GM19397 (cell line): ENCODE measurements at regions not wholly inside any gene's neighbourhood (a gene's known extent, or its start where the extent isn't known, plus 50 kb on each side); places are given as distances from the start of the nearest gene placed in this dataset.

Experiments used
- ATAC-seq: cut with Tn5 transposase; IDR thresholded peaks from one replicate; pipeline ENCODE4 v1.9.1; 2021; ENCODE audit warnings: mild to moderate bottlenecking, moderate library complexity; ENCODE audit not compliant: unreplicated experiment

DNA sequence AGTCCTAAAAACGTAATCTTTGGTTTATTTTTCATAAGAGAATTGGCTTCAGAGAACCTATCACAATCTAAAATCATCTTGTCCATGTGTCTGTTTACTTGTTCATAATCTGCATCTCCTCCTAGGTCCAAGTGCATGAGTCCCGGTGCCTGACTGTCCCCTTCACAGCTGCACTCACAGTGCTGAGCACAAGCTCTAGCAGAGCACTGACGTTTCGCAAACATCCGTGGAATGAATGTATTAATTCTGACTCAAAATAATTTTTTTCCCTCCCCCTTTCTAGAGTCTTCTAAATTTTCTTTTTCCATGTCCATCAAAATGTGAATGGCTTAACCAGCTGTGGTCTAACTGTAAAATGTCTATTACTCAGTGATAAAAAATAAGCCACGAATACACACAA lies 245.5 kb upstream of the TSHZ3 start:
- ATAC-seq: no peak

DNA sequence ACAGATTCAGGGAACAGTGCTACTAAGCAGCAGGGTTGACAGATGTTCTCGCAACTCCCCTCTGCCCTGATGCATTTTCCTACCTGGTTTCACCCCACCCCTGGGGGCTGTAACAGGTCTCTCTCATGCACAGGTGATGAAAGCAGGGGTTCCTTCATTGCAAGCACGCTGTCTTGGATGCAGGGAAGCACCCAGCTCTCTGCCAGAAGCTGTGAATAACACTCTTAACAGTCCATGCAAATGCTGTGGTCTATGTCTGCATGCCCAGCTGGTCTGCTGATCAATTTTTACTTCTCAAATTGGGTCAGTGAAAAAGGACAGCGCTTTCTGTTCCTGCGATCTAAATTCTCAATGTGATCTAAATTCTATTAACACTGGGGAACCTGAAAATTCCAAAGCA lies 246.3 kb upstream of the TSHZ3 start:
- no peak for ATAC-seq

DNA sequence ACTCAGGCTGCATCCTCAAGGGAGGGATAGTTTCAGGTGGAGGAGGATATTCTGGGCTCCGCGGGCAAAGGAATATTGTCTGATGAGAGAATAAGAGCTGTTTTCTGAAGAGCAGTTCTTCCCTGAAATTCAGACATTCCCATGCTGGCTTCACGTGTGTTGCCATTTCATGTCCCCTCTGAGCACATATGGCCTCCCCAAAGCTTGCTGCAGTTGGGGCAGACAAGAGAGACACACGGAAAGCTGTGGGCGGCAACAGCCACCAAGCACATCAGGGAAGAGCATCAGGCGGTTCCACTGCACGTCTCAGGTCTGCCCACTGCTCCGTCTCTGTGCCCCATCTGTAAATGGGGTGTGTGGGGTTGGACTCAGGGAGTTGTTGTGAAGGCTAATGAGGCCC lies 247.5 kb upstream of the TSHZ3 start:
- no peak for ATAC-seq

DNA sequence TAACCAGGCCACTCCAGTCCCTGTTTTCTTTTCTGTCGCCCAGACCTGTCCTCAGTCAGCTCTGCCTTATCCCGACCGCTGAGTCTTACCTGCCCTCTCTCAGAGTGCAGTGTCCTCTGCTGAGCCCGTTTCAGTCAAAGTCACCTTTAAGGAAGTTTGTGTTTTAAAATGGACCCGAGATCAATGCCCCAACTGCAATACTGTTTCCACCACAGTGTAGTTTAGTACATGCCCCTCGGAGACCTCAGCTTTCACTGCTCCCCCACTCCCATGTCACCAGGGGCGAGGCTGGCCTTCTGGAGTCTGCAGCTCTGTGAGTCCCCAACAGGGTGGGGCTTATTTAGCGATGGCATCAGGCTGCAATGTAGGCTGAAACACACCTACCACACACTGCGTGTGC lies 248.4 kb upstream of the TSHZ3 start:
- no peak for ATAC-seq

DNA sequence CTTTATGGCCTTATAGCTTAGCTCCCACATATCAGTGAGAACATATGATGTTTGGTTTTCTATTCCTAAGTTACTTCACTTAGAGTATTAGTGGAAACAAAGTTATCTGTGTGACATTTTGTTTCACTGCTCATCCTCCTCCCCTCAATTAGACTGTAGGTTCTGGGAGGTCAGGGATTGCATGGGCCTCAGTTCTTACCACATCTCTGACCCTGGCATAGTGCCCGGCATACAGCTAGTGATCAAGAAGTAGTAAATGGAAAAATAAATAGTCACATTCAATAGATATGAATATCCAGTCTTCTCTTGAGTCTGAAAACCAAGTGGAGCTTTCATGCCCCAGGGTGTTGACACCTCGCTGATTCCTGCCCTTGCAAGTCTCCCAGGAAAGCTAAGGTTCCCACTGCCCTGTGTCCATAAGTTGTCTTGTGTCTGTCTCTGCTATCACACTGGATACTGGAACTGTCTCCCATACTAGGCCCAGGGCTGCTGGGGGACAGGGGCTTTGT lies 249.5 kb upstream of the TSHZ3 start:
- ATAC-seq: no peak

DNA sequence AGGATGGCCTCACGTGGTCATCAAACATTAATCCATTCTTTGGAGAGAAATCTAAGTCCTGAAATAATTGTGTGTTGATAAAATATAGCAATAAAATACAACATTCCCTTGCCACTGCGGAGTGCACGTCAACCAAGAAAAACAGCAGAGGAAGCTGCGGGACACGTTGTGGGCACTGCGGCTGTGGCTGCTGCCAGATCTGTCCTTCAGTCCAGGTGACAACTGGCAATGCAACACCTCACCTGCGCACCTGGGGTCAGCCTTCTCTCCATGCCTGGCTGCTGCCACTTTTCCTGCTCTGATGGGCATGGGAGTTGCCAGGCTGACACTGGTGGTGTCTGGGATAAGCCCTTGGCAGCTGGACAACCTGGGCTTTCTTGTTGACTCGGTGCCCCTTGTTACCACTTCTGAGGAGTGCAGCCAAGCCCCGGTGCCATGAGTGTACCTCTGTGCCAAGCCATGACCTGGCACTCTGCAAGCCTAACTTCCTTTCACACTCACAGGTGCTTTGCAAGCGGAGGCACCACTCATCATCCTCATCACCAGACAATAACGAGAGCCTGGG lies 251.6 kb upstream of the TSHZ3 start:
- no peak for ATAC-seq

DNA sequence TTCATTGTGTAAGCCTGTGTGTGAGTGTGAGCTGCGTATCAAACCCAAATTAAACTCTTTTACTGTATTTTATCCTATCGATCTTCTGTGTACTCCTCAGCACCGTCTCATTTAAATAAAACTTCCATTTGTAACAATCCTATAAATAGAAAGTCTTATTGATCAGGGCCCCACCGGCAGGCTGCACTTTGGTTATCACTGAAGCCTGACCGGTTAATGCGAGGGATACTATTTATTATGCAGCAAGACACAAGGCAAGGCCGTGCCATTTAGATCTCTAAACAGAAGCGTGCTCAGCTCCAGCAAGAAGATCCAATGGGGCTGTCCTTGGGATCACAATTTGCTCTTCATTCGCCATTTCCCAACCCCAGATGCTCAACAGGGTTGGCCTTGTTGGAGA lies 252.6 kb upstream of the TSHZ3 start:
- no peak for ATAC-seq

DNA sequence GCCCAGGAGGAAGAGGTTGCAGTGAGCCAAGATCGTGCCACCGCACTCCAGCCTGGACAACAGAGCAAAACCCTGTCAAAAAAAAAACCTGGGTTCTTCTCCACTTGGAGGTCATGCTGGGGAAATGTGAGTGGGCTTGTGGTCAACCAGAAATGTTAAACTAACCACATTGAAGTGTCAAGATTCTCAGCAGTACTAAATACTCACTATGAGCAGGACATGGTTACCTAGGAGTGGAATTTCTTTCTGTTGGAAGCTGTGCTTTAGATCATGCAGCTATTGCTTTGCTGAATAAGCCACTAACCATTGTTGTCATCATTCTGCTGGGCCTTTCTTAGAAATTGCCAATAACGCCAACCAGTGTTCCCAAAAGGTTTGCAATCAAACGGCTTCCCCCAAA lies 253.3 kb upstream of the TSHZ3 start:
- no peak for ATAC-seq

DNA sequence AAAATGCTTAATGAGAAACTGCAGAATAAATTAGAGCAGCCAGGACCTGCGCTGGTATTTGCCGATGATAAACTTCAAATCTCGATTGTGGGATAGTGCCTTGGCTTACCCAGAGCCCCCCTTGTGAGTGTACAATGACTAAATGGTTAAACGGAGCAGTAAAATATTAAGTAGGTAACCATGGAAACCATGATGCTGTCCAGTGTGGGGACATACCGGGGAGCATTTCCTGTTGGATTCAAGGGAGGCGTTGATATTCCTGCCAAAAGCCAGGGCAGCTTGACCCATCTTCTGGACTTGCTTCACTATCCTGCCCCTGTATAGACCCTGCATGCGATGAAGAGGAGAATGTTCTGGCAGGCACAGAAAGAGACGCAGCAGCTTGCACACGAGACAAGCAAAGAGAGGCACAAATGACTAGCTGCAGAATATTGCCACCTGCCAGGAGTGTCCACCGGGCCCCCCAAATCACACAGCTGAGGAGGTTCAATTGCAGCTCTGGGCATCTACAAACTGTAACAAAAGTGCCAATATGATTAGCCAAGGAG lies 255.3 kb upstream of the TSHZ3 start:
- ATAC-seq: no peak

DNA sequence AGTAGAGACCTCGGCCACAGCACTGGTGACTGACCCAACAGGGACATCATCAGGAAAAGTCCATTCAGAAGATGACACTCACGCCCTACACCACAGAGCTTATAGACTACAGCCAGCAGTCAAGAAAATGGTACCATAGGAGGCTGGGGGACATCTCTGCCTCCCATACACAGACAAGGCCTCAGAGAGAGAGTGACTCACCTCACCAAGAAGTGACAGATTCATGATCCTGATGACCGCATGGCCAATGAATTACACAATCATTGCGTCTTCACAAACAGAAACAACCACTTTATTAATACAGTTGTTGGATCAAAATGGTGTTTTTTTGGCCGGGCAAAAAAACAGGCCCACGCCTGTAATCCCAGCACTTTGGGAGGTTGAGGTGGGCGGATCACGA lies 260.8 kb upstream of the TSHZ3 start:
- no peak for ATAC-seq

DNA sequence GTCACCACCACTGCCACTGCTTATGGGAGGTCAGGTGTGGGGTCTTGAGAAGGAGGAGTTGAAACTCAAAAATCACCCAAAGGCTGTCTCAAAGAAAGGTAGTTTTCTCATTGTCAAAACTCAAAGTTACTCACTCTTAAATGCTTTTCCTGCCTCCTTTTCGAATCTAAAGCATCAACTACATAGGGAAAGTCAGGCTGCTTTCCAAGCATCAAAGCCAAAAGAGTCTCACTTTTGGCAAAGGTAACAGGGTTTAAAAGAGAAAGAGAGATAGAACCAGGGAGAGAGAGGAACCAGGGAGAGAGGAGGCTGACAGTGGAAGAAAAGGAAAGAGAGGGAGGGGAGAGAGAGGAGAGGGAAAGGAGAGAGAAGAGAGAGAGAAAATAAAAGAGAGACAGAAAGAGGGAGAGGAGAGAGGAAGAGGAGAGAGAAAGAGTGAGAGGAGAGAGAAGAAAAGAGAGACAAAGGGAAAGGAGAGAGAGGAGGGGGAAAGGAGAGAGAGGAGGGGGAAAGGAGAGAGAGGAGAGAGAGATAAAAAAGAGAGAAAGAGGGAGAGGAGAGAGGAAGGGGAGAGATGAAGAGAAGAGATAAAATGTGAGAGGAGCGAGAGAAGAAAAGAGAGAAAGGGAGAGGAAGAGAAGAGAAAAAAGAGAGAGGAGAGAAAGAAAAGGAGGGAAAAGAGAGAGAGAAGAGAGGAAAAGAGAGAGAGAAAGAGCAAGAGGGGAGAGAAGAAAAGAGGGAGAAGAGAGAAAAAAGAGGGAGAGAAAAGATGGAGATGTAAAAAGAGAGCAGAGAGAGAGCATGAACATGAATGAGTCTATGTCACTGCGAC lies 262.0 kb upstream of the TSHZ3 start:
- ATAC-seq: no peak

DNA sequence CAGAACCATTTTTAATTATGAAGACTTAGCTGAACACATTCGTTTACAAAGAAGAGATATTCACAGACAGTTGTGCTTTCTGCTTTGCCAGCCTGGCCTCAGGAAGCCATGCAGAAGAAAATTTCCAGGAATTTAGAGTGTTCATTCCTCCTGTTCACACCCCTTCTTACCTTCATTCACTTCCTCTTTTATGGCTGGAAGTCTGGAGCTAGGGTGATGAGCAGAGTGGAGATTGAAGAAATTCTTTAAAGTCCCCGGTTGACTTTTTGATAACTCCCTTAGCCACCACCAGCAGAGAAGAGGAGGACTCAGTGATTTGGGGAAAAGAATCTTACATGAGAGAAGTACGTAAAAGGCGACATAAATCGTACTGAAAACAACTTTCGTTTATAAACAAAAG lies 263.6 kb upstream of the TSHZ3 start:
- ATAC-seq: no peak

DNA sequence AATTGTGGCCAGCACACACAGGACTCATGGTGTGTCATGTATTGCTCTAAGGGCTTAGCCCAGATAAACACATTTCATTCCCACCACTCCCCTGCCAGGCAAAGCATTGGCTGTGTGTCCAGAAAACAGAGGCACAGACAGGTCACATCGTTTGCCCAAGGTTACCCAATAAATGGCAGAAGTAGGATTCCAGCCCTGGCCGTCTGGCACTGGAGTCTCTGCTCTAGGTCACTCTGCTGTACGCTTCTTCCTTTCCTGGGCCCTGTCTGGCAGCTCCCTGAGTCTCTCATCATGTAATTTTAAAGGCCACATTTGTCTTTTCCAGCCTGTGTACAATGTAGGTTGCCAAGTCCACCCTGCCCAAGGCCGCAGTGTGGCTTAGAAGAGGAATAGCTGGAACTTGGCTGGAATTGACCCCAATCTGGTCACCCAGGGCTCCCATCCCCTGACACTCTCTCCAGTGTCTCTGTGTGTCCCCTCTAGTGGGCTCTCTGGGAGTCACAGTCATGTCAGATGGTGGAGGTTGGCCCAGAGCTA lies 264.5 kb upstream of the TSHZ3 start:
- ATAC-seq: no peak

DNA sequence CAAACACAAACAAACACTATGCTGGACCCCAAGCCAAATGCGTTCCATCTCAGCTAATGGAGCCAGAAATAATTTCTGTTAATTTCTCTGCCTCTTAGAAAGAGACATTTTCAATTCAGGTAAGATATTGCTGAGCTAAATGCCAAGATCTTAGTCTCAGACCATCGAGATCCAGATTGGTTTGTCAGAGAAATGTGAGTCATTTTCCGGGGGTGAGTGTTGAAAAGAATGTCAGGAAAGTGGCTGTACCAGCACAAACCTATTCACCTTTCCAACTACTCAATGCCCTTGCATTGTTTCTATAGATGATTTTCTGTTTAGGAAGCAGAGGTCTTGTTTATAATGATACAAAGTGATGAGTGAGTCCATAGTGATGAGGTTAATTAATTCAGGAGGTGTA lies 266.8 kb upstream of the TSHZ3 start:
- ATAC-seq: no peak

DNA sequence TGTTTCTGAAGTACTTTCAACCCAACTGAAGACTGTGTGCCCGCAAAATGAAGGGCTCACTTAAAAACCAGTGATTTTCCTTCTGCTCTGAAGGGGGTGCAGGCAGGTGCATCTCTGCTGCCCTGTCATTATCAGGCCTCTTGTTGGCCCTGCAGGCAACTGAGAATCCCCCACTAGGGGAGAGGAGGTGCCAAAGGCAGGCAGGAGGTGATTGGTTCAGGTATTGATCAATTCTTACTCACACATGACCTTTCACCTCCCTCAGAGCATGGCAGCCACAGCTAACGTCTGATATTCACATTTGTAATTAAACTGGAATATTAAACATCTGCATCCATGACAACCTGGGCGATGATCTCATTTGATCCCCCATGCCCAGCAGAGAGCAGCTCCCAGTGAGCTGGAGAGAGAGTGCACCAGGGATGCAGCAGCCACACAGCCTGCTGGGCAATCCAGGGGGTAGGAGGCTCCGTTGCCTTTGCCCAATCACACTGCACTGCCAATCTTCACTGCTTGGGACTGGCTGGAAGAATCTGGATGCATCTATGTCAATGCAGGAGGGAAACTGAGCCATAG lies 267.9 kb upstream of the TSHZ3 start:
- ATAC-seq: no peak

DNA sequence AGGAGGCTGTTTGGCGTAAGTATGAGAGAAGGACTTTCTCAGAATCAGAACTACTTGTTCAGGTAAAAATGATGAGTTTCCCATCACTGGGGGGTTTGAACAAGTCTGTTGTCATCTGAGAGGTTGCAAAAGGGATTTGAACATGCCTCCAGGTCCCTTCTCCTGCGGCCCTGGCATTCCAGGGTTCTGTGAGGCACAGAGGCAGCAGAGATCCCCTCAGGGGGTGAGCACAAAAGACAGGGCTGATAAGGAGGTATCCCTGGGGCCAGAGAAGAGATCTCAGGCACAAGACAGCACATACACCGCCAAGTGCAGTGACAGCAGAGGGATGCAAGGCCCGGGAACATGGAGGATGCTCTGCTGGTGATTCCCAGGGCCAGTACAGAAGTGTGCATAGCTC lies 275.8 kb upstream of the TSHZ3 start:
- ATAC-seq: no peak

DNA sequence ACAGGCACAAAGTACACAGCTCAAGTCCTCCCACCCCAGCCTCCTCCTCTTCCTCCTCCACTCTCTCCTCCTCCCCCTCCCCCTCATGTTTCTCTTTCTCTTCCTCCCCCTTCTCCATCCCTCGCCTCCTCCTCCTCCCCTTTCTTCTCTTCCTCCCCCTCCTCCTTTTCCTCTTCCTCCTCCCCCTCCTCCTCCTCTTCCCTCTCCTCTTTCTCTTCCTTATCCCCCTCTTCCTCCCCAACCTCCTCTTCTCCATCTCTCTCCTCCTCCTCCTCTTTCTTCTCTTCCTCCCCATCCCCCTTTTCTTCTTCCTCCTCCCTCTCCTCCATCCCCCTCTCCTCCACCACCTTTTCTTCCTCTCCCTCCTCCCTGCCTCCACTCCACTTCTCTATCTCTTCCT lies 276.3 kb upstream of the TSHZ3 start:
- ATAC-seq: no peak

DNA sequence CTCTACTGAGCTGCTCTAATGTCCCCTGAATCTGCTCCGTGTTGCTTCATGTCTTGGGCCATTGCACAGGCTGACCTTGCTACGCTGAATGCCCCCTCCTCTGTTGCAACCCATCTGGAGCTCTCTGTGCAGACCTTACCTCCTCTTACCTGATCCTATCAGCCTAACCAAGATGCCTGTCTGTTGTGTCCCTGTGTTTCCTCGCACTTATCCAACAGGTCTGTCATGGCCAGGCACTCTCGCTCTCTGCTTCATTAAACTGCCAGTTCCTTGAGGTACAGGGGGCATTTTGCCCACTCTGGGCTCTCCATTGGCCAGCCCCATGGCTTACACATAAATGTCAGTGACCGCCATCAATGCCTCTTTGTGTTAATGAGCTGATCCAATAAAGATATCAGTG lies 277.7 kb upstream of the TSHZ3 start:
- no peak for ATAC-seq

DNA sequence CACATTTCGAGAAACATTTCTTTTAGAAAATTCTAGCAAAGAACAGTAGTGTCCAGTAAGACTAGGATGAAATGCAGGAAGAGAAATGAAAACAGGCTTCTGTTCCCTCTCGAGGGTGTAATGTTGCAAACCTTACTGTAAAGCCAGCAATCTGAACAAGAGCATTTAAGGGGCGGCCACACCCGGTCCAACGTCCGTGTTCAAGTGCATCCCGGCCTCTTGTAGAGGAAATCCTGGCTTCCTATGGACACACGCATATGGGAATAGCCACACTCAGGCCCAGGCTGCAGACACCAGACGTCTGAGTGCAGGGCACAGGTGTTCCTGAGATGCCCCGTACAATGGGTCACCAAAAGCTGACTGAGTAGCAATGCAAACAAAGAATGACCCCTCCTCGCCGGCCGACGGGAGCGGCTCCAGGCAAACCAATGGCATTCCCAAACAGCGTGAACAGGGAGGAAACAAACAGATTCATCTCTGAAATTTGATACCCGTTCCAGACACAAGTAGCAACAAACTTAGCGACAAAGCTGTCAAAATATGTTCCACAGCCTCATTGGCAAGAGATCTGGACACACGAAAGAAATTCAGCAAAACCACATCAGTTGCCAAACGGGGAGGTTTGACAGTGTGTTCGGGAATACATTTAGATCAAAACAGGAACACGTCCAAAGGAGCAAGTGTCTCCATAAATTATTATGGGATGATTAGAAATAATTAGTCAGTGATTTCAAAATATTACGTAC lies 278.6 kb upstream of the TSHZ3 start:
- ATAC-seq: no peak

DNA sequence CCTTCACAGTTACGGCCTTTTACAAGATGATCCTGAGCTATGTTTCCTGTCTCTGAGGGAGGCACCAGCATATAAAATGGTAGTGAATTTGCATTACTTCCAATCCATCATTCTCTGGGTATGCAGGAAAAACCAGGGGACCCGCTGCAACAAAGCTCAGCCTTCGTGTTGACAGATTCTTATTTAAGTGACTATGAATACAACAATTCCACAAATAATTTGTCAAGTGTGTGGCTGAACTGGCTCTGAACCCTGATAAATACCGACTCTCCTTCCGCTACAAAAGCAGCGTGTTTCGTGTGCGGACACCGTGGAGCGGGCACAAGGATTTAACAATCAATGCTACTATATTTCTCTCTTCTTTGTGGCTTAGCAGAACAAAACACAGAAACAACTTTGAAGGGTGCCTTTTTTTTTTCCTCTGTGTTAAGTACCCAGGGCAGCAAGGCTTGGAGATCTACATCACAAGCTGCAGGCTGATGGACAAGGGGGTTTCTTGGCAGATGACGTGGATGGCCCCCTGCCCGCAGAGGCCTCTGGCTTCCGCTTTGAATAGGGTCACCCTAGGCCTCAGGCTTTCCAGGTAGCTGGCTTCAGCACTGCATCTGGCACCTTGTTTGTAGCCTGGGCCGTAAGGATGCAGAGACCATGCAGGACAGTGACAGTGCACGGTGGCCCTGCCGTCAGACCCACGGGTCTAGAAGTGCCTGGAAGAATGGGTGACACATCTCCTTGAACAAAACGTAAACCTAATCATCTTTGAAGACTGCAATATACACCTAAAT lies 280.5 kb upstream of the TSHZ3 start:
- no peak for ATAC-seq
